Neural cell (in vitro differentiated cells): ENCODE measurements at regions not wholly inside any gene's neighbourhood (a gene's known extent, or its start where the extent isn't known, plus 50 kb on each side); places are given as distances from the start of the nearest gene placed in this dataset.

ENCODE experiments used
- H2AFZ ChIP-seq: fragments of 200-600, 300-800 bp; sonication (generic), shearing (Covaris generic); 2 replicates; pipeline ENCODE4 v1.6.0; 2014; ENCODE audit warnings: low read depth, mild to moderate bottlenecking, antibody characterized with exemption, low read length, moderate library complexity
- H3F3A ChIP-seq: fragments of 200-600 bp; shearing (Covaris generic); 2 replicates; pipeline ENCODE4 v1.6.1; 2016; ENCODE audit warnings: mild to moderate bottlenecking, moderate library complexity, mixed read lengths, antibody characterized with exemption, low read length; ENCODE audit not compliant: insufficient read depth, poor library complexity, severe bottlenecking
- H3K27ac ChIP-seq: fragments of 200-600, 300-800 bp; sonication (generic), shearing (Covaris generic); 2 replicates; pipeline ENCODE4 v1.5.1; 2014; ENCODE audit warnings: mild to moderate bottlenecking, low read length, moderate library complexity
- H3K27me3 ChIP-seq: fragments of 300-800, 200-600 bp; sonication (generic), shearing (Covaris generic); 2 replicates; pipeline ENCODE4 v1.6.0; 2014; ENCODE audit warnings: mild to moderate bottlenecking, low read depth, low read length, moderate library complexity; ENCODE audit not compliant: insufficient read depth
- H3K36me3 ChIP-seq: fragments of 300-800, 200-600 bp; sonication (generic), shearing (Covaris generic); 2 replicates; pipeline ENCODE4 v1.5.1; 2014; ENCODE audit warnings: mild to moderate bottlenecking, antibody characterized with exemption, low read length, moderate library complexity; ENCODE audit not compliant: insufficient read depth
- H3K4me2 ChIP-seq: fragments of 300-800, 200-600 bp; sonication (generic), shearing (Covaris generic); 2 replicates; pipeline ENCODE4 v1.6.0; 2014; ENCODE audit warnings: mild to moderate bottlenecking, low read length
- H3K4me3 ChIP-seq: fragments of 300-800, 200-600 bp; sonication (generic), shearing (Covaris generic); 2 replicates; pipeline ENCODE4 v1.5.1; 2014; ENCODE audit warnings: mild to moderate bottlenecking, low read length, moderate library complexity
- H3K79me2 ChIP-seq: fragments of 200-600 bp; shearing (Covaris generic); replicated peaks from 2 replicates; pipeline ENCODE4 v1.6.0; 2014; ENCODE audit warnings: mild to moderate bottlenecking, low read length, moderate library complexity; ENCODE audit not compliant: insufficient read depth
- H3K9ac ChIP-seq: fragments of 300-800, 200-600 bp; sonication (generic), shearing (Covaris generic); 2 replicates; pipeline ENCODE4 v1.6.1; 2016; ENCODE audit warnings: mild to moderate bottlenecking, low read length, mixed read lengths
- H3K9me2 ChIP-seq: fragments of 200-600 bp; shearing (Covaris generic); 2 replicates; pipeline ENCODE4 v1.6.1; 2016; ENCODE audit warnings: mild to moderate bottlenecking, low read length, mixed read lengths; ENCODE audit not compliant: insufficient read depth
- H3K9me3 ChIP-seq: fragments of 200-600, 300-800 bp; sonication (generic), shearing (Covaris generic); 2 replicates; pipeline ENCODE4 v1.6.1; 2016; ENCODE audit warnings: mild to moderate bottlenecking, mixed run types, low read length, moderate library complexity, mixed read lengths
- H4K20me1 ChIP-seq: fragments of 200-600 bp; shearing (Covaris generic); 2 replicates; pipeline ENCODE4 v1.6.1; 2016; ENCODE audit warnings: mild to moderate bottlenecking, mixed run types; ENCODE audit not compliant: insufficient read depth
- EP300 ChIP-seq: fragments of 450-650 bp; conservative IDR thresholded peaks from 2 replicates; pipeline ENCODE4 v1.6.1; 2014; ENCODE audit warnings: antibody characterized with exemption, mild to moderate bottlenecking, moderate library complexity; ENCODE audit not compliant: poor library complexity, severe bottlenecking
- EZH2 ChIP-seq: fragments of 200-600, 300-800 bp; shearing (Covaris generic), sonication (generic); IDR thresholded peaks from 2 replicates; pipeline ENCODE4 v1.6.1; 2014; ENCODE audit warnings: antibody characterized with exemption, low read length, borderline replicate concordance, mild to moderate bottlenecking; ENCODE audit not compliant: insufficient read depth, poor library complexity, severe bottlenecking
- MXI1 ChIP-seq: fragments of 450-650 bp; conservative IDR thresholded peaks from 2 replicates; pipeline ENCODE4 v1.6.1; 2014; ENCODE audit warnings: antibody characterized with exemption, mild to moderate bottlenecking; ENCODE audit not compliant: poor library complexity, severe bottlenecking
- POLR2AphosphoS5 ChIP-seq: IDR thresholded peaks from 2 replicates; pipeline ENCODE4 v1.6.1; 2012
- RAD21 ChIP-seq: fragments of 450-650 bp; conservative IDR thresholded peaks from 2 replicates; pipeline ENCODE4 v1.6.1; 2014; ENCODE audit warnings: antibody characterized with exemption, mild to moderate bottlenecking, moderate library complexity
- SMC3 ChIP-seq: fragments of 450-650 bp; conservative IDR thresholded peaks from 2 replicates; pipeline ENCODE4 v1.6.1; 2014; ENCODE audit warnings: antibody characterized with exemption, mild to moderate bottlenecking, moderate library complexity; ENCODE audit not compliant: poor library complexity
- TAF1 ChIP-seq: IDR thresholded peaks from 2 replicates; pipeline ENCODE4 v1.6.1; 2012; ENCODE audit warnings: low read depth
- TF ChIP-seq, protein P1 (sequence below): fragments of 450-650 bp; IDR thresholded peaks from 2 replicates; pipeline ENCODE4 v1.5.1; 2014; ENCODE audit warnings: antibody characterized with exemption, mild to moderate bottlenecking, moderate library complexity; ENCODE audit not compliant: poor library complexity, severe bottlenecking
- TF ChIP-seq, protein P2 (sequence below): IDR thresholded peaks from 2 replicates; pipeline ENCODE4 v1.6.1; 2012; ENCODE audit warnings: borderline replicate concordance

GRCh38 chr2:74037379-74037860 is 52.7 kb downstream of the TET3 start:
- no peak overlapping the region for H3K9ac ChIP-seq
- H3K79me2 ChIP-seq, result peaks cover 80% of the 10 kb centered on the region
- no peaks in the 10 kb centered on the region for H3F3A ChIP-seq
- H3K27me3 ChIP-seq, result no peaks in the 10 kb centered on the region
- no peak overlapping the region for H3K4me2 ChIP-seq
- peaks cover 9% of the 10 kb centered on the region for H4K20me1 ChIP-seq
- no peaks in the 10 kb centered on the region for H3K9me2 ChIP-seq
- H3K27ac ChIP-seq, result no peak overlapping the region
- no peaks in the 10 kb centered on the region for H3K9me3 ChIP-seq
- no peak overlapping the region for H2AFZ ChIP-seq
- no peak overlapping the region for H3K4me3 ChIP-seq
- H3K36me3 ChIP-seq, result no peaks in the 10 kb centered on the region
- TF ChIP-seq MXI1 (no peak), POLR2AphosphoS5 (no peak), TAF1 (no peak), SMC3 (no peak), EP300 (no peak), RAD21 (no peak), EZH2 (no peak)
- TF ChIP-seq, protein P1, sequence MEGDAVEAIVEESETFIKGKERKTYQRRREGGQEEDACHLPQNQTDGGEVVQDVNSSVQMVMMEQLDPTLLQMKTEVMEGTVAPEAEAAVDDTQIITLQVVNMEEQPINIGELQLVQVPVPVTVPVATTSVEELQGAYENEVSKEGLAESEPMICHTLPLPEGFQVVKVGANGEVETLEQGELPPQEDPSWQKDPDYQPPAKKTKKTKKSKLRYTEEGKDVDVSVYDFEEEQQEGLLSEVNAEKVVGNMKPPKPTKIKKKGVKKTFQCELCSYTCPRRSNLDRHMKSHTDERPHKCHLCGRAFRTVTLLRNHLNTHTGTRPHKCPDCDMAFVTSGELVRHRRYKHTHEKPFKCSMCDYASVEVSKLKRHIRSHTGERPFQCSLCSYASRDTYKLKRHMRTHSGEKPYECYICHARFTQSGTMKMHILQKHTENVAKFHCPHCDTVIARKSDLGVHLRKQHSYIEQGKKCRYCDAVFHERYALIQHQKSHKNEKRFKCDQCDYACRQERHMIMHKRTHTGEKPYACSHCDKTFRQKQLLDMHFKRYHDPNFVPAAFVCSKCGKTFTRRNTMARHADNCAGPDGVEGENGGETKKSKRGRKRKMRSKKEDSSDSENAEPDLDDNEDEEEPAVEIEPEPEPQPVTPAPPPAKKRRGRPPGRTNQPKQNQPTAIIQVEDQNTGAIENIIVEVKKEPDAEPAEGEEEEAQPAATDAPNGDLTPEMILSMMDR, result no peak
- TF ChIP-seq, protein P2, sequence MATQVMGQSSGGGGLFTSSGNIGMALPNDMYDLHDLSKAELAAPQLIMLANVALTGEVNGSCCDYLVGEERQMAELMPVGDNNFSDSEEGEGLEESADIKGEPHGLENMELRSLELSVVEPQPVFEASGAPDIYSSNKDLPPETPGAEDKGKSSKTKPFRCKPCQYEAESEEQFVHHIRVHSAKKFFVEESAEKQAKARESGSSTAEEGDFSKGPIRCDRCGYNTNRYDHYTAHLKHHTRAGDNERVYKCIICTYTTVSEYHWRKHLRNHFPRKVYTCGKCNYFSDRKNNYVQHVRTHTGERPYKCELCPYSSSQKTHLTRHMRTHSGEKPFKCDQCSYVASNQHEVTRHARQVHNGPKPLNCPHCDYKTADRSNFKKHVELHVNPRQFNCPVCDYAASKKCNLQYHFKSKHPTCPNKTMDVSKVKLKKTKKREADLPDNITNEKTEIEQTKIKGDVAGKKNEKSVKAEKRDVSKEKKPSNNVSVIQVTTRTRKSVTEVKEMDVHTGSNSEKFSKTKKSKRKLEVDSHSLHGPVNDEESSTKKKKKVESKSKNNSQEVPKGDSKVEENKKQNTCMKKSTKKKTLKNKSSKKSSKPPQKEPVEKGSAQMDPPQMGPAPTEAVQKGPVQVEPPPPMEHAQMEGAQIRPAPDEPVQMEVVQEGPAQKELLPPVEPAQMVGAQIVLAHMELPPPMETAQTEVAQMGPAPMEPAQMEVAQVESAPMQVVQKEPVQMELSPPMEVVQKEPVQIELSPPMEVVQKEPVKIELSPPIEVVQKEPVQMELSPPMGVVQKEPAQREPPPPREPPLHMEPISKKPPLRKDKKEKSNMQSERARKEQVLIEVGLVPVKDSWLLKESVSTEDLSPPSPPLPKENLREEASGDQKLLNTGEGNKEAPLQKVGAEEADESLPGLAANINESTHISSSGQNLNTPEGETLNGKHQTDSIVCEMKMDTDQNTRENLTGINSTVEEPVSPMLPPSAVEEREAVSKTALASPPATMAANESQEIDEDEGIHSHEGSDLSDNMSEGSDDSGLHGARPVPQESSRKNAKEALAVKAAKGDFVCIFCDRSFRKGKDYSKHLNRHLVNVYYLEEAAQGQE, result no peak

DNA sequence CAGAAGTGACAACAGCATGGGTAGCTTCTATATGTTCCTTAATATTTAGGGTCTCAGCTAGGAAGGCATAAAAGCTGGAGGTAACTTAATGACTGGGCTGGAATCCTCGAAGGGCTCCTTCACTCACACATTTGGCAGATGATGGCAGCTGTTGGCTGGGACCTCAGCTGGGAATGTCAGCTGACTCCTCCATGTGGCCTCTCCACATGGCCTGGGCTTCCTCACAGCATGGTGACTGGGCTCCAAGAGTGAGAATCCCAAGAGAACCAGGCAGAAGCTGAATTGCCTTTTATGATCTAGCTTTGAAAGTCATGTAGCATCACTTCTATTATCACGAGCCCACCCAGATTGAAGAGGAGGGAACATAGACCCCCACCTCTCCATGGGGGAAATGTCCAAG is 54.9 kb downstream of the TET3 start:
- Histone ChIP-seq H3K79me2 (peaks cover 78% of the 10 kb centered on the region), H4K20me1 (peaks cover 13% of the 10 kb centered on the region), H3K9me3 (no peaks in the 10 kb centered on the region), H3K9me2 (no peaks in the 10 kb centered on the region), H3K4me2 (no peak overlapping the region), H3K9ac (no peak overlapping the region), H3K27me3 (no peaks in the 10 kb centered on the region), H2AFZ (no peak overlapping the region), H3K4me3 (no peak overlapping the region), H3K27ac (no peak overlapping the region), H3F3A (no peaks in the 10 kb centered on the region), H3K36me3 (no peaks in the 10 kb centered on the region)
- TF ChIP-seq TAF1 (no peak), RAD21 (no peak), EP300 (no peak), MXI1 (no peak), SMC3 (no peak), EZH2 (no peak), POLR2AphosphoS5 (no peak)
- TF ChIP-seq, protein P1, result no peak
- TF ChIP-seq, protein P2, result no peak
